Hepatocyte (in vitro differentiated cells): ENCODE measurements at regions not wholly inside any gene's neighbourhood (a gene's known extent, or its start where the extent isn't known, plus 50 kb on each side); places are given as distances from the start of the nearest gene placed in this dataset.

Experiments
- DNase-seq: peaks from one replicate; pipeline ENCODE4 v3.0.0-alpha.2; 2016; ENCODE audit warnings: low spot score
- H2AFZ ChIP-seq: fragments of 200-600 bp; sonication (generic); 2 replicates; pipeline ENCODE4 v1.6.0; 2016; ENCODE audit warnings: antibody characterized with exemption, mild to moderate bottlenecking
- H3K27ac ChIP-seq: fragments of 200-600 bp; sonication (generic); 2 replicates; pipeline ENCODE4 v1.5.1; 2016; ENCODE audit warnings: mild to moderate bottlenecking
- H3K27me3 ChIP-seq: fragments of 200-600 bp; sonication (generic); 2 replicates; pipeline ENCODE4 v1.6.1; 2016
- H3K36me3 ChIP-seq: fragments of 200-600 bp; sonication (generic); replicated peaks from 2 replicates; pipeline ENCODE4 v1.5.1; 2016; ENCODE audit warnings: low read depth; ENCODE audit not compliant: insufficient read depth
- H3K4me1 ChIP-seq: fragments of 200-600 bp; sonication (generic); 2 replicates; pipeline ENCODE4 v1.5.1; 2016; ENCODE audit warnings: mild to moderate bottlenecking, moderate library complexity; ENCODE audit not compliant: insufficient read depth
- H3K4me2 ChIP-seq: fragments of 200-600 bp; sonication (generic); 2 replicates; pipeline ENCODE4 v1.6.0; 2016
- H3K4me3 ChIP-seq: fragments of 200-600 bp; sonication (generic); 2 replicates; pipeline ENCODE4 v1.5.1; 2016; ENCODE audit warnings: mild to moderate bottlenecking
- H3K79me2 ChIP-seq: fragments of 200-600 bp; sonication (generic); 2 replicates; pipeline ENCODE4 v1.6.0; 2017; ENCODE audit warnings: mild to moderate bottlenecking
- H3K9me2 ChIP-seq: fragments of 200-600 bp; sonication (generic); replicated peaks from 2 replicates; pipeline ENCODE4 v1.6.0; 2017; ENCODE audit warnings: mild to moderate bottlenecking; ENCODE audit not compliant: insufficient read depth
- H3K9me3 ChIP-seq: fragments of 200-600 bp; sonication (generic); 2 replicates; pipeline ENCODE4 v1.5.1; 2016; ENCODE audit warnings: low read depth, mild to moderate bottlenecking
- H4K20me1 ChIP-seq: fragments of 200-600 bp; sonication (generic); 2 replicates; pipeline ENCODE4 v1.6.0; 2016; ENCODE audit warnings: mild to moderate bottlenecking; ENCODE audit not compliant: insufficient read depth, poor library complexity, severe bottlenecking
- EZH2 ChIP-seq: fragments of 200-600 bp; sonication (generic); IDR thresholded peaks from 2 replicates; pipeline ENCODE4 v1.6.1; 2016; ENCODE audit warnings: antibody characterized with exemption, mild to moderate bottlenecking, borderline replicate concordance
- EZH2phosphoT487 ChIP-seq: fragments of 200-600 bp; sonication (generic); IDR thresholded peaks from one replicate; pipeline ENCODE4 v1.6.1; 2018; ENCODE audit warnings: antibody characterized with exemption, mild to moderate bottlenecking, low read depth, moderate library complexity; ENCODE audit not compliant: unreplicated experiment, severe bottlenecking
- WGBS: methylation state at CpG from one replicate; pipeline ENCODE4 v1.1.6; 2016; ENCODE audit warnings: low lambda C conversion rate; ENCODE audit errors: missing lambda C conversion rate; 5-methylcytosine and 5-hydroxymethylcytosine counted together
- TF ChIP-seq, protein P1 (sequence below): fragments of 200-600 bp; sonication (generic); IDR thresholded peaks from 2 replicates; pipeline ENCODE4 v1.5.1; 2016; ENCODE audit warnings: antibody characterized with exemption, mild to moderate bottlenecking; ENCODE audit not compliant: poor library complexity

DNA sequence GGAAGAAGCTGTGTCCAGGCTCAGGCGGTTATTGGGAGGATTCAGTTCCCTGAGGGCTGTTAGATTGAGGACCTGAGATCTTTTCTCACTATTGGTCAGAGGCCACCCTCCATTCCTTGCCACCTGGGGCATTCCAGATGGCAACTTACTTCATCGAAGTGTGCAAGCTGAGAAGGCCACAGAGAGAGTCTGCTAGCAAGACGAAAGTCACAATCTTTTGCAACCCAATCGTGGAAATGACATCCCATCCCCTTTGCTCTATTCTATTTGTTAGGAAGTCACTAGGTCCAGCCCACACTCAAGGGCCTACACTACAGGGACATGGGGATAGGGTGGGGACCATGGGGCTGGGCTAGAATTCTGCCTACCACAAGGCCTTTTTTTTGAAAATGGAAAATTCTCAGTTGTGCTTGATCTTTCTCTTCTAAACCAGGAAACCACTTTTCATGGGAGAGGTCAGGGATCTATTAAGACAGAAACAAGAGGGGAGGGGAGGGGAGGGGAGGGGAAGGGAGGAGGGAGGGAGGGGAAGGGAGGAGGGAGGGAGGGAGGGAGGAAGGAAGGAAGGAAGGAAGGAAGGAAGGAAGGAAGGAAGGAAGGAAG is 217.2 kb downstream of the BCAS1 start:
- Histone ChIP-seq H3K9me2 (no peaks in the 10 kb centered on the region), H3K36me3 (no peaks in the 10 kb centered on the region), H3K4me3 (no peak overlapping the region), H3K9me3 (no peaks in the 10 kb centered on the region), H2AFZ (no peak overlapping the region), H3K4me2 (no peak overlapping the region), H3K27ac (no peak overlapping the region), H3K4me1 (peaks cover 5% of the 10 kb centered on the region), H3K79me2 (no peaks in the 10 kb centered on the region), H4K20me1 (no peaks in the 10 kb centered on the region), H3K27me3 (no peaks in the 10 kb centered on the region)
- TF ChIP-seq, protein P1, sequence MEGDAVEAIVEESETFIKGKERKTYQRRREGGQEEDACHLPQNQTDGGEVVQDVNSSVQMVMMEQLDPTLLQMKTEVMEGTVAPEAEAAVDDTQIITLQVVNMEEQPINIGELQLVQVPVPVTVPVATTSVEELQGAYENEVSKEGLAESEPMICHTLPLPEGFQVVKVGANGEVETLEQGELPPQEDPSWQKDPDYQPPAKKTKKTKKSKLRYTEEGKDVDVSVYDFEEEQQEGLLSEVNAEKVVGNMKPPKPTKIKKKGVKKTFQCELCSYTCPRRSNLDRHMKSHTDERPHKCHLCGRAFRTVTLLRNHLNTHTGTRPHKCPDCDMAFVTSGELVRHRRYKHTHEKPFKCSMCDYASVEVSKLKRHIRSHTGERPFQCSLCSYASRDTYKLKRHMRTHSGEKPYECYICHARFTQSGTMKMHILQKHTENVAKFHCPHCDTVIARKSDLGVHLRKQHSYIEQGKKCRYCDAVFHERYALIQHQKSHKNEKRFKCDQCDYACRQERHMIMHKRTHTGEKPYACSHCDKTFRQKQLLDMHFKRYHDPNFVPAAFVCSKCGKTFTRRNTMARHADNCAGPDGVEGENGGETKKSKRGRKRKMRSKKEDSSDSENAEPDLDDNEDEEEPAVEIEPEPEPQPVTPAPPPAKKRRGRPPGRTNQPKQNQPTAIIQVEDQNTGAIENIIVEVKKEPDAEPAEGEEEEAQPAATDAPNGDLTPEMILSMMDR: no peak
- TF ChIP-seq EZH2 (no peak), EZH2phosphoT487 (no peak)
- WGBS: 94% methylated on average over 4 of the region's 4 CpGs
- DNase-seq: no peak

DNA sequence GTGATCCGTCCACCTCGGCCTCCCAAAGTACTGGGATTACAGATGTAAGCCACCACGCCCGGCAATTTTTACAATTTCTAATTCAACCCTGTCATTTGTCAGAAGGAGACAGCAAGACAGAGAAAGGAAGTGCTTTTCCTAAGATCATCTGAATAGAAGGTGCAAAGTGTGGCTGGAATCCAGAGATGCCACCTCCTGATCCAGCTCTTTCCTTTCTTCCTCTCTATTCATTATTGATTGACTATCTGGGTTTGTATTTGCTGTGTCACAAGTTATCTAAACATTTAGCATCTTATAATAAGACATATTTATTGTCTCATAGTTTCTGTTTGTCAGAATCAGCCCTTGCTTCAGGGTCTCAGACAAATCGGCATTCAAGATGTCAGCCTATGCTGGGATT is 217.7 kb downstream of the BCAS1 start:
- Histone ChIP-seq H3K4me1 (peaks cover 2% of the 10 kb centered on the region), H3K9me3 (no peaks in the 10 kb centered on the region), H3K9me2 (no peaks in the 10 kb centered on the region), H4K20me1 (no peaks in the 10 kb centered on the region), H3K36me3 (no peaks in the 10 kb centered on the region), H3K27ac (no peak overlapping the region), H3K27me3 (no peaks in the 10 kb centered on the region), H3K4me2 (no peak overlapping the region), H3K4me3 (no peak overlapping the region), H3K79me2 (no peaks in the 10 kb centered on the region), H2AFZ (no peak overlapping the region)
- 91% methylated on average over 5 of the region's 5 CpGs for WGBS
- no peak for DNase-seq
- TF ChIP-seq, protein P1: no peak
- no peak for TF ChIP-seq EZH2phosphoT487
- no peak for TF ChIP-seq EZH2

DNA sequence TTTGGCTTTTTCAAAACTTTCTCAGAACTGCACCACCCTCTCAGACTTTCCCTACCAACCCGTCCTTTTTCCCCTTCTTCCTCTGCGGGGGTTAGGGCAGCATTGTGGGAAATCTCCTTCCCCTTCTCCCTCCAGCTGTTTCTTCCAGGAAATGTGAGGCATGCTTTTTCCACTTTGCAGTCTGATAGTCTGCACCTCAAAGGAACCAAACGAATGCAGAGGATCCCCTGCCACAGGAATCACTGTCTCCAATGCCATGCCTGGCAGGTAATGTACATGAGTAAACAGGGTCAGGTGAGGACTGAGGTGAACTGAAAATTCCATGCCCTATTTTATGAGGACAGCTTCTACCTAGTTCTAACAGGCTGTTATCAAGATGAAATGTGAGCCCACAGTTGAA is 218.4 kb downstream of the BCAS1 start:
- TF ChIP-seq EZH2phosphoT487 (no peak), EZH2 (no peak)
- TF ChIP-seq, protein P1: no peak
- Histone ChIP-seq H3K4me3 (no peak overlapping the region), H3K9me3 (no peaks in the 10 kb centered on the region), H3K27ac (no peak overlapping the region), H3K79me2 (no peaks in the 10 kb centered on the region), H4K20me1 (no peaks in the 10 kb centered on the region), H3K9me2 (no peaks in the 10 kb centered on the region), H3K36me3 (no peaks in the 10 kb centered on the region), H3K4me2 (no peak overlapping the region), H3K4me1 (no peaks in the 10 kb centered on the region), H2AFZ (no peak overlapping the region), H3K27me3 (no peaks in the 10 kb centered on the region)
- 64% methylated on average over 3 of the region's 3 CpGs for WGBS
- no peak for DNase-seq

DNA sequence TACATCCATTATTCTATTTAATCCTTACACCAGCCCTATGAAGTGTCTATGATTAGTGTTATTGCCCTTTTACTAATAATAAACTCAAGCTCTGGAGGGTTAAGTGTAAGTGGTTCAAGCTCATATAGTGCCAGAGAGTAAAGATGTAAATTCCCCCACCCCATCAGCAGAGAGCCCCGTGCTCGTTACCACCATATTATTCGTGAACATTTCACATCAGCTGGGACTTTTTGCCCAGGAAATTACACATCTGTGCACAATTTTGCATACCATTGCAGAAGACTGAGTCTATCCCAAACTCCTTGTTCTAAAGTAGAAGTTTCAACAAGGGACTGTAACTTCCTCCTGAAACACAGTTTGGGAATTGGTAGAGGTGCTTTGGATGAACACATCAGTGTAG is 220.1 kb downstream of the BCAS1 start:
- 89% methylated on average over 3 of the region's 3 CpGs for WGBS
- Histone ChIP-seq H3K27ac (no peak overlapping the region), H3K79me2 (no peaks in the 10 kb centered on the region), H3K9me2 (no peaks in the 10 kb centered on the region), H3K4me3 (no peak overlapping the region), H3K9me3 (no peaks in the 10 kb centered on the region), H3K4me2 (no peak overlapping the region), H2AFZ (no peak overlapping the region), H3K4me1 (peaks cover 3% of the 10 kb centered on the region), H3K27me3 (no peaks in the 10 kb centered on the region), H3K36me3 (no peaks in the 10 kb centered on the region), H4K20me1 (no peaks in the 10 kb centered on the region)
- TF ChIP-seq, protein P1: no peak
- TF ChIP-seq EZH2phosphoT487 (no peak), EZH2 (no peak)
- no peak for DNase-seq
